ENCODE measurements at regions not wholly inside any gene's neighbourhood (a gene's known extent, or its start where the extent isn't known, plus 50 kb on each side); places are given as distances from the start of the nearest gene placed in this dataset.

GRCh38 chr1:73759011-73759410 lies 439.0 kb downstream of the LRRIQ3 start:
- no peak for TF ChIP-seq CTCF (conservative IDR thresholded peaks at IDR 0.05; ENCODE audit: low read depth in 2 of 2)
- TF ChIP-seq EZH2 (IDR thresholded peaks at IDR 0.05; ENCODE audit: low read depth, unreplicated experiment), result no peak
- no peak for TF ChIP-seq EZH2phosphoT487 (IDR thresholded peaks at IDR 0.05; ENCODE audit: unreplicated experiment)
- no peak for TF ChIP-seq POLR2AphosphoS5 (IDR thresholded peaks at IDR 0.05; ENCODE audit: low read depth)
- no peak for TF ChIP-seq CREB1 (CRISPR knock-in tag; IDR thresholded peaks at IDR 0.05; ENCODE audit: low read depth)
- TF ChIP-seq, protein P1, sequence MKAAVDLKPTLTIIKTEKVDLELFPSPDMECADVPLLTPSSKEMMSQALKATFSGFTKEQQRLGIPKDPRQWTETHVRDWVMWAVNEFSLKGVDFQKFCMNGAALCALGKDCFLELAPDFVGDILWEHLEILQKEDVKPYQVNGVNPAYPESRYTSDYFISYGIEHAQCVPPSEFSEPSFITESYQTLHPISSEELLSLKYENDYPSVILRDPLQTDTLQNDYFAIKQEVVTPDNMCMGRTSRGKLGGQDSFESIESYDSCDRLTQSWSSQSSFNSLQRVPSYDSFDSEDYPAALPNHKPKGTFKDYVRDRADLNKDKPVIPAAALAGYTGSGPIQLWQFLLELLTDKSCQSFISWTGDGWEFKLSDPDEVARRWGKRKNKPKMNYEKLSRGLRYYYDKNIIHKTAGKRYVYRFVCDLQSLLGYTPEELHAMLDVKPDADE (IDR thresholded peaks at IDR 0.05), result no peak
- TF ChIP-seq ZNF331 (CRISPR knock-in tag; IDR thresholded peaks at IDR 0.05; ENCODE audit: low read depth), result no peak
- no peak for TF ChIP-seq REST (IDR thresholded peaks at IDR 0.05; ENCODE audit: unreplicated experiment)
- TF ChIP-seq ZNF114 (CRISPR knock-in tag; IDR thresholded peaks at IDR 0.05), result no peak
- no peak for TF ChIP-seq NANOG (IDR thresholded peaks at IDR 0.05; ENCODE audit: borderline replicate concordance)

Measured in GM23338 (cell line).